ENCODE measurements at regions not wholly inside any gene's neighbourhood (a gene's known extent, or its start where the extent isn't known, plus 50 kb on each side); places are given as distances from the start of the nearest gene placed in this dataset.

- no peak for DNase-seq
- no peaks in the 10 kb centered on the region for H3K27me3 ChIP-seq (ENCODE audit: control insufficient read depth, insufficient read depth)
- no peaks in the 10 kb centered on the region for H3K4me1 ChIP-seq (ENCODE audit: control insufficient read depth, insufficient read depth, low read length)
- H3K27ac ChIP-seq (ENCODE audit: low read length) = no peak overlapping the region
- 75% methylated on average over 3 of the region's 3 CpGs for WGBS
- H3K9me3 ChIP-seq (ENCODE audit: control insufficient read depth, low read length) = no peaks in the 10 kb centered on the region
- H3K4me3 ChIP-seq (ENCODE audit: low read length) = no peak overlapping the region
- intact Hi-C loops (cut with DNase I) = loop anchor here in 1 of 4 donors (5.0 kb wide), 1 partner anchor 95 kb away; no protein-coding TSS in a partner anchor
- ATAC-seq = no peak
Observed at GRCh38 chr1:48107516-48107915, 110.3 kb upstream of the TRABD2B start.

GRCh38 chr1:48106049-48106448, 108.9 kb upstream of the TRABD2B start:
- Histone ChIP-seq H3K4me1 (ENCODE audit: control insufficient read depth, insufficient read depth, low read length) (no peaks in the 10 kb centered on the region), H3K4me3 (ENCODE audit: low read length) (no peak overlapping the region), H3K9me3 (ENCODE audit: control insufficient read depth, low read length) (no peaks in the 10 kb centered on the region), H3K27me3 (ENCODE audit: control insufficient read depth, insufficient read depth) (no peaks in the 10 kb centered on the region), H3K27ac (ENCODE audit: low read length) (no peak overlapping the region)
- DNase-seq (no peak), ATAC-seq (no peak)
- intact Hi-C loops (cut with DNase I) = loop anchor here in 1 of 4 donors (5.0 kb wide), 1 partner anchor 96 kb away; no protein-coding TSS in a partner anchor
- over 99% methylated on average over 2 of the region's 2 CpGs for WGBS

GRCh38 chr1:48105165-48105564, 108.0 kb upstream of the TRABD2B start:
- ATAC-seq = no peak
- Histone ChIP-seq H3K9me3 (ENCODE audit: control insufficient read depth, low read length) (no peaks in the 10 kb centered on the region), H3K4me1 (ENCODE audit: control insufficient read depth, insufficient read depth, low read length) (no peaks in the 10 kb centered on the region), H3K27me3 (ENCODE audit: control insufficient read depth, insufficient read depth) (no peaks in the 10 kb centered on the region), H3K4me3 (ENCODE audit: low read length) (no peak overlapping the region), H3K27ac (ENCODE audit: low read length) (no peak overlapping the region)
- intact Hi-C loops (cut with DNase I) = loop anchor here in 1 of 4 donors (5.0 kb wide), 1 partner anchor 97 kb away; no protein-coding TSS in a partner anchor
- DNase-seq = no peak
- WGBS = 75% methylated on average over 3 of the region's 3 CpGs

- DNase-seq = no peak
- Histone ChIP-seq H3K27me3 (ENCODE audit: control insufficient read depth, insufficient read depth) (no peaks in the 10 kb centered on the region), H3K4me3 (ENCODE audit: low read length) (no peak overlapping the region), H3K27ac (ENCODE audit: low read length) (no peak overlapping the region), H3K4me1 (ENCODE audit: control insufficient read depth, insufficient read depth, low read length) (no peaks in the 10 kb centered on the region), H3K9me3 (ENCODE audit: control insufficient read depth, low read length) (no peaks in the 10 kb centered on the region)
- WGBS = 91% methylated on average over 6 of the region's 6 CpGs
- ATAC-seq = no peak
- intact Hi-C loops (cut with DNase I) = no loop called here
Observed at GRCh38 chr1:48103495-48103894, 106.3 kb upstream of the TRABD2B start.

- DNase-seq (no peak), ATAC-seq (no peak)
- intact Hi-C loops (cut with DNase I) = no loop called here
- no peaks in the 10 kb centered on the region for H3K9me3 ChIP-seq (ENCODE audit: control insufficient read depth, low read length)
- no peak overlapping the region for H3K4me3 ChIP-seq (ENCODE audit: low read length)
- H3K27ac ChIP-seq (ENCODE audit: low read length) = no peak overlapping the region
- 59% methylated on average over 6 of the region's 6 CpGs for WGBS
- no peaks in the 10 kb centered on the region for H3K4me1 ChIP-seq (ENCODE audit: control insufficient read depth, insufficient read depth, low read length)
- no peaks in the 10 kb centered on the region for H3K27me3 ChIP-seq (ENCODE audit: control insufficient read depth, insufficient read depth)
Observed at GRCh38 chr1:48102766-48103165, 105.6 kb upstream of the TRABD2B start.

GRCh38 chr1:48099072-48099773, 102.0 kb upstream of the TRABD2B start:
- intact Hi-C loops (cut with DNase I) = no loop called here
- ATAC-seq (no peak), DNase-seq (no peak)
- H3K27me3 ChIP-seq (ENCODE audit: control insufficient read depth, insufficient read depth) = no peaks in the 10 kb centered on the region
- WGBS = 42% methylated on average over 10 of the region's 10 CpGs
- H3K4me1 ChIP-seq (ENCODE audit: control insufficient read depth, insufficient read depth, low read length) = no peaks in the 10 kb centered on the region
- H3K4me3 ChIP-seq (ENCODE audit: low read length) = no peak overlapping the region
- H3K9me3 ChIP-seq (ENCODE audit: control insufficient read depth, low read length) = no peaks in the 10 kb centered on the region
- no peak overlapping the region for H3K27ac ChIP-seq (ENCODE audit: low read length)

GRCh38 chr1:48093696-48094528, 96.7 kb upstream of the TRABD2B start:
- ATAC-seq (peak; percentile 46 to 47), DNase-seq (peak; percentile 37 to 80 (median 70))
- Histone ChIP-seq H3K27ac (ENCODE audit: low read length) (no peak overlapping the region), H3K4me3 (ENCODE audit: low read length) (no peak overlapping the region), H3K9me3 (ENCODE audit: control insufficient read depth, low read length) (no peaks in the 10 kb centered on the region), H3K27me3 (ENCODE audit: control insufficient read depth, insufficient read depth) (no peaks in the 10 kb centered on the region), H3K4me1 (ENCODE audit: control insufficient read depth, insufficient read depth, low read length) (no peaks in the 10 kb centered on the region)
- WGBS = 44% methylated on average over 24 of the region's 24 CpGs
- intact Hi-C loops (cut with DNase I) = no loop called here

- no peak overlapping the region for H3K4me3 ChIP-seq (ENCODE audit: low read length)
- WGBS = 51% methylated on average over 8 of the region's 8 CpGs
- H3K9me3 ChIP-seq (ENCODE audit: control insufficient read depth, low read length) = no peaks in the 10 kb centered on the region
- intact Hi-C loops (cut with DNase I) = no loop called here
- no peak for ATAC-seq
- no peaks in the 10 kb centered on the region for H3K4me1 ChIP-seq (ENCODE audit: control insufficient read depth, insufficient read depth, low read length)
- no peak for DNase-seq
- no peaks in the 10 kb centered on the region for H3K27me3 ChIP-seq (ENCODE audit: control insufficient read depth, insufficient read depth)
- H3K27ac ChIP-seq (ENCODE audit: low read length) = no peak overlapping the region
Observed at GRCh38 chr1:48093147-48093546, 96.0 kb upstream of the TRABD2B start.

GRCh38 chr1:48092401-48092800, 95.2 kb upstream of the TRABD2B start:
- no peak for DNase-seq
- no peaks in the 10 kb centered on the region for H3K9me3 ChIP-seq (ENCODE audit: control insufficient read depth, low read length)
- intact Hi-C loops (cut with DNase I) = no loop called here
- no peaks in the 10 kb centered on the region for H3K4me1 ChIP-seq (ENCODE audit: control insufficient read depth, insufficient read depth, low read length)
- WGBS = 84% methylated on average over 7 of the region's 7 CpGs
- ATAC-seq = no peak
- H3K27me3 ChIP-seq (ENCODE audit: control insufficient read depth, insufficient read depth) = no peaks in the 10 kb centered on the region
- no peak overlapping the region for H3K27ac ChIP-seq (ENCODE audit: low read length)
- H3K4me3 ChIP-seq (ENCODE audit: low read length) = no peak overlapping the region

- Histone ChIP-seq H3K27me3 (ENCODE audit: control insufficient read depth, insufficient read depth) (no peaks in the 10 kb centered on the region), H3K4me1 (ENCODE audit: control insufficient read depth, insufficient read depth, low read length) (no peaks in the 10 kb centered on the region), H3K4me3 (ENCODE audit: low read length) (no peak overlapping the region), H3K27ac (ENCODE audit: low read length) (no peak overlapping the region), H3K9me3 (ENCODE audit: control insufficient read depth, low read length) (no peaks in the 10 kb centered on the region)
- intact Hi-C loops (cut with DNase I) = no loop called here
- peak in 1 of 2 donors; percentile 22 for ATAC-seq
- DNase-seq = no peak
- WGBS = 89% methylated on average over 26 of the region's 26 CpGs
Observed at GRCh38 chr1:48089356-48089891, 92.2 kb upstream of the TRABD2B start.

- Histone ChIP-seq H3K4me3 (ENCODE audit: low read length) (no peak overlapping the region), H3K9me3 (ENCODE audit: control insufficient read depth, low read length) (no peaks in the 10 kb centered on the region), H3K4me1 (ENCODE audit: control insufficient read depth, insufficient read depth, low read length) (no peaks in the 10 kb centered on the region), H3K27me3 (ENCODE audit: control insufficient read depth, insufficient read depth) (no peaks in the 10 kb centered on the region), H3K27ac (ENCODE audit: low read length) (no peak overlapping the region)
- ATAC-seq (no peak), DNase-seq (no peak)
- intact Hi-C loops (cut with DNase I) = no loop called here
- 77% methylated on average over 4 of the region's 4 CpGs for WGBS
Observed at GRCh38 chr1:48084826-48085225, 87.6 kb upstream of the TRABD2B start.

All from right cardiac atrium (tissue), 5 donors.